HEK293 (cell line): ENCODE measurements at regions not wholly inside any gene's neighbourhood (a gene's known extent, or its start where the extent isn't known, plus 50 kb on each side); places are given as distances from the start of the nearest gene placed in this dataset.

Experiments
- CTCF ChIA-PET: fragments of 350-600 bp; formaldehyde crosslinking; extraction: SDS; loops from one replicate; lab custom pipeline; 2021; ENCODE audit warnings: antibody characterized with exemption; lab: Yijun Ruan, JAX
- POLR2A ChIA-PET: fragments of 300-600 bp; formaldehyde crosslinking; extraction: SDS; loops from one replicate; lab custom pipeline; 2020; ENCODE audit warnings: antibody characterized with exemption, inconsistent platforms; lab: Yijun Ruan, JAX
- H3K27ac ChIP-seq: fragments of 200-500 bp; sonication (Bioruptor generic); 2 replicates; pipeline ENCODE4 v1.5.1; 2014; ENCODE audit warnings: low read depth, low read length, control low read depth, inconsistent platforms; ENCODE audit errors: extremely low read depth
- H3K36me3 ChIP-seq, 2 experiments: fragments of 200-500 bp in 1 of 2; sonication (Bioruptor generic) in 1 of 2; 1 replicate in 1 of 2; 2 replicates in 1 of 2; pipeline ENCODE4 v1.5.1; 2014 to 2017; ENCODE audit warnings: inconsistent platforms in 2 of 2, low read length in 2 of 2; ENCODE audit not compliant: control insufficient read depth in 2 of 2, insufficient read depth in 1 of 2
- H3K4me1 ChIP-seq: fragments of 200-500 bp; sonication (Bioruptor generic); 2 replicates; pipeline ENCODE4 v1.5.1; 2014; ENCODE audit warnings: mild to moderate bottlenecking, low read length, inconsistent platforms; ENCODE audit not compliant: control insufficient read depth, insufficient read depth
- H3K4me3 ChIP-seq: 2 replicates; pipeline ENCODE4 v1.5.1; 2011; ENCODE audit warnings: low read depth, mild to moderate bottlenecking, control low read depth, low read length, moderate library complexity
- H3K9me3 ChIP-seq: fragments of 200-500 bp; sonication (Bioruptor generic); 2 replicates; pipeline ENCODE4 v1.5.1; 2014; ENCODE audit warnings: low read depth, low read length, inconsistent platforms; ENCODE audit not compliant: control insufficient read depth, insufficient read depth
- BCL11A ChIP-seq: fragments of 450-650 bp; formaldehyde crosslinking; IDR thresholded peaks from 2 replicates; pipeline ENCODE4 v1.5.1; 2016; ENCODE audit warnings: low read depth, missing biosample characterization, missing genetic modification characterization
- EGR2 ChIP-seq: fragments of 450-650 bp; formaldehyde crosslinking; IDR thresholded peaks from 2 replicates; pipeline ENCODE4 v1.5.1; 2016; ENCODE audit warnings: low read depth, missing biosample characterization, missing genetic modification characterization
- HOXD13 ChIP-seq: sonication (generic); formaldehyde crosslinking; IDR thresholded peaks from 2 replicates; pipeline ENCODE4 v1.8.0; 2022; ENCODE audit warnings: missing genetic modification reagents, borderline replicate concordance
- PRDM2 ChIP-seq: fragments of 450-650 bp; formaldehyde crosslinking; IDR thresholded peaks from 2 replicates; pipeline ENCODE4 v1.5.1; 2016; ENCODE audit warnings: missing biosample characterization, missing genetic modification characterization, borderline replicate concordance
- ZNF114 ChIP-seq: fragments of 450-650 bp; formaldehyde crosslinking; IDR thresholded peaks from 2 replicates; pipeline ENCODE4 v1.5.0; 2017; ENCODE audit warnings: missing biosample characterization, missing genetic modification characterization
- ZNF221 ChIP-seq: fragments of 450-650 bp; formaldehyde crosslinking; IDR thresholded peaks from 2 replicates; pipeline ENCODE4 v1.5.1; 2017; ENCODE audit warnings: missing biosample characterization, missing genetic modification characterization, borderline replicate concordance
- ZNF433 ChIP-seq: fragments of 450-650 bp; formaldehyde crosslinking; IDR thresholded peaks from 2 replicates; pipeline ENCODE4 v1.5.1; 2016; ENCODE audit warnings: missing biosample characterization, missing genetic modification characterization, low read depth
- ZNF488 ChIP-seq: fragments of 450-650 bp; formaldehyde crosslinking; IDR thresholded peaks from 2 replicates; pipeline ENCODE4 v1.5.1; 2016; ENCODE audit warnings: missing biosample characterization, missing genetic modification characterization
- ZNF560 ChIP-seq: fragments of 450-650 bp; formaldehyde crosslinking; IDR thresholded peaks from 2 replicates; pipeline ENCODE4 v1.5.1; 2017; ENCODE audit warnings: missing biosample characterization, missing genetic modification characterization, borderline replicate concordance
- ZNF580 ChIP-seq: fragments of 450-650 bp; formaldehyde crosslinking; IDR thresholded peaks from 2 replicates; pipeline ENCODE4 v1.5.1; 2016; ENCODE audit warnings: missing biosample characterization, missing genetic modification characterization
- ZNF654 ChIP-seq: fragments of 450-650 bp; formaldehyde crosslinking; IDR thresholded peaks from 2 replicates; pipeline ENCODE4 v1.5.1; 2016; ENCODE audit warnings: low read depth, missing biosample characterization, missing genetic modification characterization
- ZNF776 ChIP-seq: fragments of 450-650 bp; formaldehyde crosslinking; IDR thresholded peaks from 2 replicates; pipeline ENCODE4 v1.5.0; 2017; ENCODE audit warnings: missing biosample characterization, missing genetic modification characterization, borderline replicate concordance
- ZSCAN18 ChIP-seq: fragments of 450-650 bp; formaldehyde crosslinking; IDR thresholded peaks from 2 replicates; pipeline ENCODE4 v1.5.1; 2016; ENCODE audit warnings: missing biosample characterization, missing genetic modification characterization
- ZSCAN23 ChIP-seq: fragments of 450-650 bp; formaldehyde crosslinking; IDR thresholded peaks from 2 replicates; pipeline ENCODE4 v1.5.1; 2016; ENCODE audit warnings: missing biosample characterization, missing genetic modification characterization
- ZSCAN4 ChIP-seq: fragments of 450-650 bp; formaldehyde crosslinking; IDR thresholded peaks from 2 replicates; pipeline ENCODE4 v1.5.1; 2017; ENCODE audit warnings: missing biosample characterization, missing genetic modification characterization

- Histone ChIP-seq H3K27ac (no peak overlapping the region), H3K4me3 (no peak overlapping the region), H3K36me3 (no peaks in the 10 kb centered on the region), H3K9me3 (no peaks in the 10 kb centered on the region), H3K4me1 (no peaks in the 10 kb centered on the region)
- POLR2A ChIA-PET: no interaction called here
- CTCF ChIA-PET: no interaction called here
- TF ChIP-seq BCL11A (tag by site-specific recombination) (no peak), ZNF776 (tag by site-specific recombination) (no peak), PRDM2 (no peak), ZNF488 (tag by site-specific recombination) (no peak), ZNF560 (tag by site-specific recombination) (no peak), ZNF580 (no peak), ZSCAN18 (no peak), ZSCAN23 (no peak), ZNF433 (tag by site-specific recombination) (no peak), ZNF114 (tag by site-specific recombination) (no peak)
These were observed 271.2 kb upstream of the TMEM161B start for GRCh38 chr5:88539693-88540365.

- POLR2A ChIA-PET: no interaction called here
- H3K36me3 ChIP-seq: no peaks in the 10 kb centered on the region
- no peaks in the 10 kb centered on the region for H3K4me1 ChIP-seq
- CTCF ChIA-PET: no interaction called here
- H3K4me3 ChIP-seq: no peak overlapping the region
- H3K9me3 ChIP-seq: no peaks in the 10 kb centered on the region
- TF ChIP-seq ZNF221 (tag by site-specific recombination): no peak
- no peak for TF ChIP-seq EGR2 (tag by site-specific recombination)
- TF ChIP-seq ZNF654 (tag by site-specific recombination): no peak
- no peak for TF ChIP-seq ZSCAN4 (tag by site-specific recombination)
- TF ChIP-seq HOXD13 (CRISPR knock-in tag): no peak
- TF ChIP-seq, all 188 proteins: peak for 0
- H3K27ac ChIP-seq: no peak overlapping the region
These were observed 270.4 kb upstream of the TMEM161B start for GRCh38 chr5:88539026-88539425.
